Erythroblast (primary cell): ENCODE measurements at regions not wholly inside any gene's neighbourhood (a gene's known extent, or its start where the extent isn't known, plus 50 kb on each side); places are given as distances from the start of the nearest gene placed in this dataset.

Experiments used
- GATA1 ChIP-seq: IDR thresholded peaks from 2 replicates; pipeline ENCODE4 v1.6.1; 2011; ENCODE audit warnings: low read depth, mild to moderate bottlenecking, control low read depth, low read length, moderate library complexity
- POLR2A ChIP-seq: IDR thresholded peaks from 2 replicates; pipeline ENCODE4 v1.6.1; 2011; ENCODE audit warnings: mild to moderate bottlenecking, low read length

DNA sequence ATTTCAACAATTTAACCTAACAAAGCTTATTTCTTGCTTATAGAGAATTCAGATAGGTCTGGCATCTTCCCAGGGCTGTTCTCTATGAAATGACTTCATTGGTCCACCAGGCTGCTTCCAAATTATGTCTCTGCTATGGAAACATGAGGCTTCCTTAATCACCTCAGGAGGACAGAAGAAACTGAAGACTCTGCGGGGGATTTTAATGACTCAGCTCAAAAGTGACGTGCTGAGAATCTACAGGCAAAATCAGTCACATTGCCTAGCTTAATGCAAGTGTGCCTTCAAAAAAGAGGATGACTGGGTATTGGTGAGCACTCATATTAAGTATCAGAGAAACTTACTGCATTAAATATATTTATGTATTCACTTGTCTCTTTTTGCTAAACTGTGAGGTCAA is 315.5 kb upstream of the RGMB start:
- no peak for TF ChIP-seq POLR2A
- no peak for TF ChIP-seq GATA1
